IMR-90 (cell line): ENCODE measurements at regions not wholly inside any gene's neighbourhood (a gene's known extent, or its start where the extent isn't known, plus 50 kb on each side); places are given as distances from the start of the nearest gene placed in this dataset.

Experiments
- ATAC-seq: fragments of 200-7000 bp; cut with Tn5 transposase; 2 replicates; pipeline ENCODE4 v1.9.1; 2020; ENCODE audit warnings: low read depth, mild to moderate bottlenecking, moderate library complexity
- BruUV-seq: library from RNA; stranded (reverse); fragments of 400-500 nt; replicated peaks from 2 replicates; lab custom pipeline; 2021; lab: Mats Ljungman, UMichigan
- CTCF ChIA-PET: fragments of 300-600 bp; formaldehyde crosslinking; extraction: SDS; loops from one replicate; lab custom pipeline; 2021; ENCODE audit warnings: antibody characterized with exemption; lab: Yijun Ruan, JAX
- POLR2A ChIA-PET: fragments of 300-600 bp; sonication (Branson Sonifier 250); formaldehyde crosslinking; loops from one replicate; lab custom pipeline; 2022; ENCODE audit warnings: antibody characterized with exemption; ENCODE audit not compliant: unreplicated experiment; lab: Charles Lee
- DNase-seq: peaks from one replicate; pipeline ENCODE4 v3.0.0; 2013
- H2AFZ ChIP-seq: replicated peaks from 2 replicates; pipeline ENCODE3; 2013; ENCODE audit warnings: low read length, mild to moderate bottlenecking; ENCODE audit not compliant: poor library complexity
- H2AK5ac ChIP-seq: 2 replicates; pipeline ENCODE4 v1.6.1; 2013; ENCODE audit warnings: low read depth, low read length, inconsistent platforms
- H2AK9ac ChIP-seq: replicated peaks from 2 replicates; pipeline ENCODE3; 2013; ENCODE audit warnings: mild to moderate bottlenecking, low read depth, low read length, moderate library complexity; ENCODE audit not compliant: poor library complexity
- H2BK120ac ChIP-seq: 2 replicates; pipeline ENCODE4 v1.6.1; 2013; ENCODE audit warnings: low read depth, low read length, inconsistent platforms
- H2BK15ac ChIP-seq: 3 replicates; pipeline ENCODE4 v1.6.1; 2013; ENCODE audit warnings: low read depth, low read length, inconsistent platforms
- H2BK20ac ChIP-seq: 2 replicates; pipeline ENCODE4 v1.6.1; 2013; ENCODE audit warnings: low read depth, mild to moderate bottlenecking, inconsistent platforms, low read length, moderate library complexity
- H2BK5ac ChIP-seq: 2 replicates; pipeline ENCODE4 v1.6.1; 2013; ENCODE audit warnings: mild to moderate bottlenecking, low read depth, low read length, inconsistent platforms; ENCODE audit not compliant: poor library complexity, severe bottlenecking
- H3K14ac ChIP-seq: replicated peaks from 2 replicates; pipeline ENCODE4 v1.6.1; 2013; ENCODE audit warnings: low read depth, low read length, inconsistent platforms
- H3K18ac ChIP-seq: 2 replicates; pipeline ENCODE4 v1.6.1; 2013; ENCODE audit warnings: low read depth, low read length, control low read depth
- H3K23ac ChIP-seq: 2 replicates; pipeline ENCODE4 v1.6.1; 2013; ENCODE audit warnings: low read depth, low read length, inconsistent platforms
- H3K27ac ChIP-seq: 2 replicates; pipeline ENCODE4 v1.5.1; 2013; ENCODE audit warnings: mild to moderate bottlenecking, control low read depth, low read length; ENCODE audit not compliant: insufficient read depth
- H3K27me3 ChIP-seq: 2 replicates; pipeline ENCODE4 v1.6.1; 2013; ENCODE audit warnings: low read length; ENCODE audit not compliant: control insufficient read depth, insufficient read depth
- H3K36me3 ChIP-seq: 2 replicates; pipeline ENCODE4 v1.6.1; 2013; ENCODE audit warnings: low read length, mixed read lengths; ENCODE audit not compliant: control insufficient read depth, insufficient read depth
- H3K4ac ChIP-seq: 2 replicates; pipeline ENCODE4 v1.6.1; 2013; ENCODE audit warnings: low read depth, low read length, inconsistent platforms
- H3K4me1 ChIP-seq: 2 replicates; pipeline ENCODE4 v1.6.1; 2013; ENCODE audit warnings: low read length, mixed read lengths; ENCODE audit not compliant: control insufficient read depth, insufficient read depth
- H3K4me2 ChIP-seq: 2 replicates; pipeline ENCODE4 v1.6.1; 2013; ENCODE audit warnings: low read depth, mild to moderate bottlenecking, control low read depth, low read length, moderate library complexity
- H3K4me3 ChIP-seq: 2 replicates; pipeline ENCODE4 v1.5.1; 2013; ENCODE audit warnings: low read depth, mild to moderate bottlenecking, control low read depth, low read length, moderate library complexity; ENCODE audit not compliant: insufficient read depth
- H3K56ac ChIP-seq: 2 replicates; pipeline ENCODE4 v1.6.1; 2013; ENCODE audit warnings: low read length, inconsistent platforms; ENCODE audit not compliant: insufficient read depth; ENCODE audit errors: extremely low read depth
- H3K79me1 ChIP-seq, 2 experiments: 2 replicates each; pipeline ENCODE4 v1.6.1; 2013; ENCODE audit warnings: low read length in 2 of 2, inconsistent platforms in 1 of 2, low read depth in 1 of 2
- H3K9ac ChIP-seq: 2 replicates; pipeline ENCODE4 v1.6.1; 2013; ENCODE audit warnings: low read depth, low read length, control low read depth
- H3K9me1 ChIP-seq: 2 replicates; pipeline ENCODE4 v1.6.1; 2013; ENCODE audit warnings: low read length, inconsistent platforms; ENCODE audit not compliant: insufficient read depth
- H3K9me3 ChIP-seq: 2 replicates; pipeline ENCODE4 v1.6.1; 2013; ENCODE audit warnings: low read length; ENCODE audit not compliant: control insufficient read depth, insufficient read depth
- H4K20me1 ChIP-seq: 2 replicates; pipeline ENCODE4 v1.6.1; 2013; ENCODE audit warnings: low read length, inconsistent platforms; ENCODE audit not compliant: insufficient read depth
- H4K5ac ChIP-seq: 2 replicates; pipeline ENCODE4 v1.6.1; 2013; ENCODE audit warnings: mild to moderate bottlenecking, low read depth, low read length, control low read depth
- H4K8ac ChIP-seq, 2 experiments: 2 replicates each; pipeline ENCODE4 v1.6.1; 2013; ENCODE audit warnings: low read depth in 2 of 2, low read length in 2 of 2, control low read depth in 1 of 2, inconsistent platforms in 1 of 2
- H4K91ac ChIP-seq: 2 replicates; pipeline ENCODE4 v1.6.1; 2013; ENCODE audit warnings: low read depth, low read length, inconsistent platforms; ENCODE audit not compliant: insufficient read depth
- MAZ ChIP-seq: IDR thresholded peaks from 2 replicates; pipeline ENCODE4 v1.6.1; 2012; ENCODE audit warnings: low read depth, mild to moderate bottlenecking, low read length, improper control_type of control experiment, moderate library complexity, borderline replicate concordance
- WGBS, 2 experiments: methylation state at CpG; one replicate each; pipeline versions ENCODE4 v1.1.5 to v1.1.7; 2013; ENCODE audit warnings: missing lambda C conversion rate in 2 of 2; ENCODE audit not compliant: insufficient read length in 1 of 2; ENCODE audit errors: extremely low coverage in 2 of 2; 5-methylcytosine and 5-hydroxymethylcytosine counted together
- dilution Hi-C: fragments of 300-500 bp; cut with HindIII; formaldehyde crosslinking; loops from one replicate; pipeline ENCODE4 v1.14.3; 2018; ENCODE audit warnings: low sequenced_read_pairs; ENCODE audit not compliant: unreplicated experiment
- in situ Hi-C: fragments of 300-500 bp; cut with MboI; formaldehyde crosslinking; loops from 3 replicates; pipeline ENCODE4 v1.14.3; 2019; ENCODE audit warnings: low sequenced_read_pairs, inconsistent platforms, mixed read lengths
- intact Hi-C: fragments of 100-400 bp; cut with micrococcal nuclease; formaldehyde crosslinking; loops from 2 replicates; pipeline ENCODE4 v1.10.0; 2022

DNA sequence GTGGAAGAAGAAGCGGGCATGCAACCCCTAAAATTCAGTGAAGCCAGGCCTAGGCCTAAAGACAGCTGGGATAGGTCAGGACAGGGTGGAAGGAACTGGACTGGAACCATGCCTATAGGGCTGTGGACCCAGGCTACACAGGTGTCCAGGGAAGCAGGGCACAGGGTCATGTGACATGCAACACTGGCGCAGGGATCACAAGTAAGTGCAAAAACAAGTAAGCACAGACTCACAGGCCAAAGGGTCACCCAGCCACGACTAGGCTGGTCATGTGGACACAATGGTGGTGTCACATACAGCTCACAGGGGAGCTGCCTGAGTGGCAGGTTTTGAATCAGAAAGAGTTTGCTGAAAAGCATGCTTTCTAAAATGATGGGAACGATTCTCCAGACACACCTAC, 195.7 kb downstream of the SPTSSA start:
- Histone ChIP-seq H4K5ac (no peak overlapping the region), H3K27me3 (no peaks in the 10 kb centered on the region), H3K4me3 (no peak overlapping the region), H3K79me1 (no peaks in the 10 kb centered on the region), H2BK5ac (no peak overlapping the region), H3K56ac (no peak overlapping the region), H2BK15ac (no peak overlapping the region), H3K4me2 (no peak overlapping the region), H3K9ac (no peak overlapping the region), H2AK9ac (no peak overlapping the region), H3K14ac (no peak overlapping the region), H4K8ac (no peak overlapping the region), H3K4ac (no peak overlapping the region), H3K23ac (no peak overlapping the region), H2BK20ac (no peak overlapping the region), H3K4me1 (no peaks in the 10 kb centered on the region), H4K20me1 (no peaks in the 10 kb centered on the region), H2BK120ac (no peak overlapping the region), H3K9me1 (no peaks in the 10 kb centered on the region), H3K36me3 (no peaks in the 10 kb centered on the region), H3K18ac (no peak overlapping the region), H2AFZ (no peak overlapping the region), H4K91ac (no peak overlapping the region), H2AK5ac (no peak overlapping the region), H3K27ac (no peak overlapping the region), H3K9me3 (no peaks in the 10 kb centered on the region)
- POLR2A ChIA-PET, result no interaction called here
- no TSS peak for BruUV-seq
- in situ Hi-C loops, result no loop called here
- WGBS, 2 experiments, result 63% methylated on average over 2 of the region's 4 CpGs; no CpG with 5 or more reads in 1 of the 2 experiments
- ATAC-seq (no peak), DNase-seq (no peak)
- intact Hi-C loops, result no loop called here
- TF ChIP-seq MAZ, result no peak
- dilution Hi-C loops, result no loop called here
- CTCF ChIA-PET, result no interaction called here
